Posterior vena cava (tissue), 2 donors: ENCODE measurements at regions not wholly inside any gene's neighbourhood (a gene's known extent, or its start where the extent isn't known, plus 50 kb on each side); places are given as distances from the start of the nearest gene placed in this dataset.

Experiments
- DNase-seq: peaks from one replicate; pipeline ENCODE4 v3.0.0-alpha.2; 2020; ENCODE audit warnings: low spot score
- intact Hi-C, 2 donors: fragments of 100-400 bp; cut with DNase I; formaldehyde crosslinking; loops; one replicate each; pipeline versions ENCODE4 v1.14.1 to v1.14.2; 2022 to 2023
- donor health status: DM: yes; HTN: yes; CAD: no.
- donor health status: DM: yes; HTN: yes; CAD: no.

GRCh38 chr2:181145645-181146044 lies 165.2 kb downstream of the UBE2E3 start:
- intact Hi-C loops: no loop called here
- DNase-seq: peak; percentile 73

- no peak for DNase-seq
- intact Hi-C loops: no loop called here
These were observed 165.8 kb downstream of the UBE2E3 start for GRCh38 chr2:181146171-181146570.

GRCh38 chr2:181149056-181149455 lies 168.7 kb downstream of the UBE2E3 start:
- no peak for DNase-seq
- intact Hi-C loops: no loop called here

- no peak for DNase-seq
- intact Hi-C loops: loop anchor here in 1 of 2 donors (10.0 kb wide), 1 partner anchor 1687 kb away; no protein-coding TSS in a partner anchor
These were observed 171.8 kb downstream of the UBE2E3 start for GRCh38 chr2:181152226-181152625.

- intact Hi-C loops: loop anchor here in 1 of 2 donors (10.0 kb wide), 1 partner anchor 1688 kb away; no protein-coding TSS in a partner anchor
- no peak for DNase-seq
These were observed 172.3 kb downstream of the UBE2E3 start for GRCh38 chr2:181152701-181153100.

- no peak for DNase-seq
- intact Hi-C loops: loop anchor here in 1 of 2 donors (10.0 kb wide), 1 partner anchor 1689 kb away; no protein-coding TSS in a partner anchor
These were observed 173.5 kb downstream of the UBE2E3 start for GRCh38 chr2:181153886-181154285.

GRCh38 chr2:181157326-181157725 lies 176.9 kb downstream of the UBE2E3 start:
- no peak for DNase-seq
- intact Hi-C loops: loop anchor here in 1 of 2 donors (10.0 kb wide), 1 partner anchor 1693 kb away; no protein-coding TSS in a partner anchor

- intact Hi-C loops: loop anchor here in 1 of 2 donors (10.0 kb wide), 1 partner anchor 1694 kb away; no protein-coding TSS in a partner anchor
- DNase-seq: no peak
These were observed 178.0 kb downstream of the UBE2E3 start for GRCh38 chr2:181158427-181158826.

- intact Hi-C loops: no loop called here
These were observed 181.2 kb downstream of the UBE2E3 start for GRCh38 chr2:181161615-181162014.

GRCh38 chr2:181163139-181163538 lies 182.7 kb downstream of the UBE2E3 start:
- DNase-seq: no peak
- intact Hi-C loops: no loop called here

More at GRCh38 chr2:181161615-181162014, 181.2 kb downstream of the UBE2E3 start:
- no peak for DNase-seq

GRCh38 chr2:181163691-181164090 lies 183.3 kb downstream of the UBE2E3 start:
- DNase-seq: no peak
- intact Hi-C loops: no loop called here

- intact Hi-C loops: no loop called here
- no peak for DNase-seq
These were observed 184.3 kb downstream of the UBE2E3 start for GRCh38 chr2:181164699-181165098.

- DNase-seq: no peak
- intact Hi-C loops: no loop called here
These were observed 184.9 kb downstream of the UBE2E3 start for GRCh38 chr2:181165199-181165868.

- DNase-seq: no peak
- intact Hi-C loops: no loop called here
These were observed 189.1 kb downstream of the UBE2E3 start for GRCh38 chr2:181169503-181169902.

- DNase-seq: no peak
These were observed 189.9 kb downstream of the UBE2E3 start for GRCh38 chr2:181170256-181170655.

GRCh38 chr2:181172676-181173075 lies 192.3 kb downstream of the UBE2E3 start:
- intact Hi-C loops: no loop called here

More at GRCh38 chr2:181170256-181170655, 189.9 kb downstream of the UBE2E3 start:
- intact Hi-C loops: no loop called here

GRCh38 chr2:181174611-181175580 lies 194.5 kb downstream of the UBE2E3 start:
- DNase-seq: no peak
- intact Hi-C loops: no loop called here

More at GRCh38 chr2:181172676-181173075, 192.3 kb downstream of the UBE2E3 start:
- no peak for DNase-seq

GRCh38 chr2:181176540-181176939 lies 196.1 kb downstream of the UBE2E3 start:
- intact Hi-C loops: no loop called here
- no peak for DNase-seq

- intact Hi-C loops: no loop called here
- no peak for DNase-seq
These were observed 197.0 kb downstream of the UBE2E3 start for GRCh38 chr2:181177376-181177775.

- DNase-seq: no peak
- intact Hi-C loops: no loop called here
These were observed 197.7 kb downstream of the UBE2E3 start for GRCh38 chr2:181178130-181178529.
